WTC11 (cell line): ENCODE measurements at regions not wholly inside any gene's neighbourhood (a gene's known extent, or its start where the extent isn't known, plus 50 kb on each side); places are given as distances from the start of the nearest gene placed in this dataset.

ENCODE experiments used
- AFF4 ChIP-seq: sonication (generic); formaldehyde crosslinking; IDR thresholded peaks from 2 replicates; pipeline ENCODE4 v1.8.1; 2023; ENCODE audit warnings: mild to moderate bottlenecking, missing genetic modification reagents, borderline replicate concordance
- CTCF ChIP-seq: fragments of 200-600 bp; IDR thresholded peaks from 2 replicates; pipeline ENCODE4 v1.8.0; 2022; ENCODE audit warnings: antibody characterized with exemption
- ESRRA ChIP-seq: sonication (generic); formaldehyde crosslinking; IDR thresholded peaks from 2 replicates; pipeline ENCODE4 v1.8.1; 2022; ENCODE audit warnings: mild to moderate bottlenecking, missing genetic modification reagents, borderline replicate concordance
- FOXJ3 ChIP-seq: sonication (generic); formaldehyde crosslinking; IDR thresholded peaks from 2 replicates; pipeline ENCODE4 v1.9.0; 2021; ENCODE audit warnings: missing genetic modification reagents, mild to moderate bottlenecking, borderline replicate concordance
- FOXK1 ChIP-seq: sonication (generic); formaldehyde crosslinking; IDR thresholded peaks from 2 replicates; pipeline ENCODE4 v1.8.0; 2022; ENCODE audit warnings: mild to moderate bottlenecking, moderate library complexity, missing genetic modification reagents
- FOXP1 ChIP-seq: sonication (generic); formaldehyde crosslinking; IDR thresholded peaks from 2 replicates; pipeline ENCODE4 v1.8.0; 2022; ENCODE audit warnings: missing genetic modification reagents, mild to moderate bottlenecking, moderate library complexity, borderline replicate concordance
- MXD4 ChIP-seq: fragments of 250-450 bp; sonication (Bioruptor Pico); IDR thresholded peaks from 2 replicates; pipeline ENCODE4 v1.8.0; 2021; ENCODE audit warnings: mild to moderate bottlenecking, moderate library complexity, borderline replicate concordance
- NFE2L1 ChIP-seq: sonication (generic); formaldehyde crosslinking; IDR thresholded peaks from 2 replicates; pipeline ENCODE4 v1.8.1; 2023; ENCODE audit warnings: missing genetic modification reagents
- SMAD3 ChIP-seq: sonication (generic); formaldehyde crosslinking; IDR thresholded peaks from 2 replicates; pipeline ENCODE4 v1.8.0; 2022; ENCODE audit warnings: missing genetic modification reagents, mild to moderate bottlenecking, borderline replicate concordance
- TP53 ChIP-seq: sonication (generic); formaldehyde crosslinking; IDR thresholded peaks from 2 replicates; pipeline ENCODE4 v1.8.1; 2023; ENCODE audit warnings: mild to moderate bottlenecking, missing genetic modification reagents
- USF2 ChIP-seq: sonication (generic); formaldehyde crosslinking; IDR thresholded peaks from 2 replicates; pipeline ENCODE4 v1.8.1; 2023; ENCODE audit warnings: mild to moderate bottlenecking, missing genetic modification reagents, moderate library complexity

GRCh38 chr3:78257951-78258530 lies 1218.1 kb downstream of the ROBO2 start:
- TF ChIP-seq TP53 (CRISPR knock-in tag) (no peak), ESRRA (no peak), AFF4 (no peak), CTCF (no peak), SMAD3 (CRISPR knock-in tag) (no peak), MXD4 (CRISPR knock-in tag) (no peak), FOXJ3 (CRISPR knock-in tag) (no peak), FOXP1 (CRISPR knock-in tag) (no peak), FOXK1 (CRISPR knock-in tag) (no peak), NFE2L1 (CRISPR knock-in tag) (no peak), USF2 (no peak)
